Right lobe of liver (tissue), 4 donors: ENCODE measurements at regions not wholly inside any gene's neighbourhood (a gene's known extent, or its start where the extent isn't known, plus 50 kb on each side); places are given as distances from the start of the nearest gene placed in this dataset.

Source experiments
- CTCF ChIP-seq, 4 donors: fragments of 200-600 bp in 3 of 4; fragments of 450-650 bp in 1 of 4; IDR thresholded peaks; one replicate each; pipeline versions ENCODE4 v1.5.1 to v1.8.0; 2016 to 2022; ENCODE audit warnings: antibody characterized with exemption in 4 of 4, mild to moderate bottlenecking in 2 of 4
- POLR2A ChIP-seq: fragments of 450-650 bp; IDR thresholded peaks from one replicate; pipeline ENCODE4 v1.6.1; 2017; ENCODE audit warnings: antibody characterized with exemption, mild to moderate bottlenecking
- donor health status: DM: no; HTN: no; CAD: no.
- donor health status: DM: no; HTN: no; CAD: no.
- donor health status: DM: no; HTN: yes; CAD: no.

GRCh38 chr12:43132291-43132690 lies 419.7 kb downstream of the ADAMTS20 start:
- TF ChIP-seq CTCF (IDR thresholded peaks at IDR 0.05) (no peak), POLR2A (no peak)
